Sciatic nerve (tissue), 2 donors: ENCODE measurements at regions not wholly inside any gene's neighbourhood (a gene's known extent, or its start where the extent isn't known, plus 50 kb on each side); places are given as distances from the start of the nearest gene placed in this dataset.
"Not testable (repeated sequence)": the region's sequence is repeated elsewhere in the genome, so short reads cannot be mapped to it uniquely, and the experiment has no call there.

Source experiments
- ATAC-seq: fragments of 200-7000 bp; cut with Tn5 transposase; one replicate; pipeline ENCODE4 v1.9.1; 2020; ENCODE audit warnings: mild to moderate bottlenecking, moderate library complexity
- DNase-seq: peaks from one replicate; pipeline ENCODE4 v3.0.0-alpha.2; 2020; ENCODE audit warnings: low spot score
- intact Hi-C: fragments of 100-400 bp; cut with DNase I; formaldehyde crosslinking; loops from one replicate; pipeline ENCODE4 v1.14.2; 2022
- donor health status: DM: no; HTN: no; CAD: no.
- donor health status: DM: no; HTN: no; CAD: no.

DNA sequence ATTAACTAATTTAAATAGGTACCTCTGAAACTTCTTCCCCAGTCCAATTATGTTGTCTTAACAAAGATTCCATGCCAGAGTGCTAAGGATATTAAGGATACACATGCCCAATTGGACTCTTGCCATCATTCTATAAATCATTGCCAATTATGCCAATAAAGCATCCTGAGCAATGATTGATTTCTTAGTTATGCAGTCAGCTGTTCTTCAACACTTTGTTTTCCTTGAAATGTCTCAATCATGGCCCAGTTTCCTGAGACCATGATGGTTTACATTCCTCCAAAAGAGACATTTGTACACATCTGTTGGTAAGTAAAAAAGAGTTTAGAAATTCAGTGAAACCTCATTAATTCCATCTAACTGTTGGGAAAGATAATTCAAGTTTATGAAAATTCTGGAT lies 180.4 kb upstream of the PKN2 start:
- intact Hi-C loops: no loop called here
- DNase-seq: no peak

GRCh38 chr1:88504601-88505000 lies 179.5 kb upstream of the PKN2 start:
- intact Hi-C loops: no loop called here

More for the DNA sequence above, 180.4 kb upstream of the PKN2 start:
- no peak for ATAC-seq

DNA sequence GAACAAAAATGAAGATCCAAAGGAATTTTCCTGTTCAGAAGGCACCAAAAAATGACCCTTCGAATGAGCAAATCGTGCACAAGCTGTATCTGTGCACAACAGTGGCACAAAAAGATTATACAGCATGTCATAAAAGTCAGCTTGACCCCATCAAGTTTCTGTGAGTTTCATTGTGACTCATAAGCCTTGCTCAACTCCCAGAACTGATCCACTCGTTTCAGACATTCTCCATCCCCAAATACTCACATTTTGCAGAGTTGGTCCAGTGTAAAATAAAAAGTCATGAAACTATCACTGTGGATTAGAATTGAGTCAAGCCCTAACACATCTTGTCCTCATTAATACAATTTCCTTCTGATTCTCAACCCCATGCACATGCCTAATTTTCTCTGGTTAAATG lies 174.7 kb upstream of the PKN2 start:
- ATAC-seq (no peak), DNase-seq (no peak)
- intact Hi-C loops: no loop called here

More at GRCh38 chr1:88504601-88505000, 179.5 kb upstream of the PKN2 start:
- ATAC-seq (no peak), DNase-seq (no peak)

- intact Hi-C loops: no loop called here
- DNase-seq (no peak), ATAC-seq (no peak)
Observed at GRCh38 chr1:88514544-88515060, 169.5 kb upstream of the PKN2 start.

GRCh38 chr1:88517499-88517898 lies 166.6 kb upstream of the PKN2 start:
- DNase-seq, ATAC-seq, intact Hi-C loops: not testable (repeated sequence)

GRCh38 chr1:88519156-88519555 lies 164.9 kb upstream of the PKN2 start:
- intact Hi-C loops: no loop called here
- peak; percentile 91 for ATAC-seq
- DNase-seq: no peak

- no peak for DNase-seq
- ATAC-seq: no peak
- intact Hi-C loops: no loop called here
Observed at GRCh38 chr1:88523854-88524528, 160.1 kb upstream of the PKN2 start.

GRCh38 chr1:88526456-88526855 lies 157.6 kb upstream of the PKN2 start:
- intact Hi-C loops: no loop called here
- no peak for ATAC-seq
- DNase-seq: no peak

- intact Hi-C loops: no loop called here
- DNase-seq (no peak), ATAC-seq (no peak)
Observed at GRCh38 chr1:88528792-88529191, 155.3 kb upstream of the PKN2 start.

GRCh38 chr1:88529581-88529980 lies 154.5 kb upstream of the PKN2 start:
- no peak for ATAC-seq
- DNase-seq: no peak
- intact Hi-C loops: no loop called here

DNA sequence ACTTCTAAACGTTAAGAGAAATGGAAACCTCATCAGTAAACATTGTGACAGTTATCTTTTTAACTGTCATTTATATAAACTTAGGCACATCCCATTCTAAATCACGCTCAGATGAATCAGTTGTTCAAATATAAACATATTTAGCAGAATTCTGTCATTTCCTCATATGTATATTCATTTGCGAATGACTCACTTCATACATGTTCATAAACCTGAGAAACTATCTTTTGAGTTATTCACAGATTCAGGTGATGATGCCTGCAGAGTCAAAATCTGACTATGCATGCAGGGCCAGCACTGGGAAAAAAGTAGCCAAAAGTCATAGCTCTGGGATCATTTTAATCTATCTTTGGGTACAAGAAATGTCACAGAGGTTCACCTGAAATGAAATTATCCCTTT lies 153.8 kb upstream of the PKN2 start:
- ATAC-seq (no peak), DNase-seq (no peak)
- intact Hi-C loops: no loop called here

DNA sequence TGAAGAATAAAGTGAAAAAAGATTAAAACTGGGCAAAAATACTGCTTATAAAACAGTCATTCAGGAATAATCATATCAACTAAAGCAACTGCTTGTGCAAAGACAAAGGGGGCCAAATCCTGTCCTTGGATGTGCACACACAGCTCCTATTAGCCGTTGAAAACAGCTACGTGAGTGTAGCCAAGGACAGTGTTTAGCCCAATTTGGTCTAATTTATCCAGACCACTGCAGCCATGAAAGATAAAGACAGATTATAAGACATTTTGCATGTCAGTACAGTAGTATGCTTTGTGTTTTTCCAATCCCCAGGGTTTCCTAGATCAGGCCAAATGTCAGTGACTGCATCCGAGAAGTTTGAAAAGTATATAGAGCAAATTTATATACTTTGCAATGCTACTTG lies 146.3 kb upstream of the PKN2 start:
- no peak for DNase-seq
- intact Hi-C loops: no loop called here
- ATAC-seq: no peak

DNA sequence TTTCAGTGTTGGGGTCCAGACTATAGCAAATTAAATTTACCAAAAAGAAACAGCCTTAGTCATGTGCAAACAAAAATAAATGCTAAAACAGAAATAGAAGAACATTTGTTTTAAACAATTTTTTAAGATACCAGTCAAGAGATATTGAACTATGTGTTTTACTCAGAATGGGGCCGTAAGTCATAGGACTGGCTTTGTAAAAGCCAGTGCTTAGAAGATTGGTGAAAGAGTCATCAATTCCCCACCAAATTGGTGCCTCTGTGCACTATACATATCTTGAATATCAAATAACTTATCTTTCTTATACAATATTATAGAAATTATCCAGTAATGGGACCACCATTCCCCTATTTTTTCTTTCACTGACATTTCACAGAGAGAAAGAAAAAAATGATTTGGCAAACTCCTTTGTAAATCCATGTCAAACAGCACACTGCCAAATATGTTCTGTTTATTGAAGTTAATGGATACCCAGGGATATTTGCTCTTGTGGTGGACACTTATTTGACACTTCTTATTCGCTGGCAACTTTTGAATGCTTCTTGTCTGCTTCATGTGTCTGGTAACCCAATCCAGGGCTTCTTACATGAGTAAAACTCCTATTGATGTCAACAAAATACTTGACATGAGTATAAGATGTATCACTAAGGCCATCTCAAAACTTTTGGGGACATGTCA lies 145.7 kb upstream of the PKN2 start:
- intact Hi-C loops: no loop called here
- ATAC-seq (no peak), DNase-seq (no peak)

DNA sequence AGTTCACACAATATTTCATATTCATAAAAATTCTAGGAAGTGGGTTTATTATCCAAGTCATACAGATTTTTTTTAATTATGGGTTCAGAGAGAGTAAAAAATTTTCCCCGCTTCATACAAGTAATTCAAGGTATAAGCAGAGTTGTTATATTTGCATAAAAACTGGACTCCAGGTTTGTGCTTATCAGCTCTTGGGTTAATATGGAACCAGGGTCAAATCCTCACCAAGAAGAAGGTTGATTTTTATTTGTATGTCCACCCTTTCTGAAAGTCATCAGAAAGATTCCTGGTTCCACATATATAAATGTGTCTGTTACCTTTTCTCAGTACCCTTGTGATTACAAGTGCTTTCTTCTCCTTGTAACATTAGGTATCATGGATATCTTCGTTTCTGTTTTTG lies 143.8 kb upstream of the PKN2 start:
- DNase-seq (no peak), ATAC-seq (no peak)
- intact Hi-C loops: no loop called here

- intact Hi-C loops: no loop called here
- ATAC-seq (no peak), DNase-seq (no peak)
Observed at GRCh38 chr1:88541596-88541995, 142.5 kb upstream of the PKN2 start.

DNA sequence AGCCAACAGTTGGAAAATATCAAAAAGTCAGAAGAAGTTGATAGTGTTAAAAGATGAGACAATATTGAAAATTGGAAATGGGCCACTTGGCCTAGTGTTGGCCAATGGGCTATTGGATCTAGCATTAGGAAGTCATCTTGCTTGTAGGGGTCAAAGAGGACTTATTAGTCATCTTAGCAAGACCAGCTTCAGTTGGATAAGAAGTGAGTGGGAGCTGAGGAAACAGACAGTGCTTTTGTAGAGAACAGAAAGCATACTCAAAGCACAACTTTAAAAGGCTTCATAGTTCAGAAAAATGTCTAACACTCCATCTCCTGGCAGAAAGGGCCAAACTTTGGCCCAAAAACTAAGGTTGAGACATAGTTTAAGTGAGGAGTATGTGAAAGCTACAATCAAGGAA lies 139.9 kb upstream of the PKN2 start:
- DNase-seq (no peak), ATAC-seq (no peak)
- intact Hi-C loops: no loop called here

DNA sequence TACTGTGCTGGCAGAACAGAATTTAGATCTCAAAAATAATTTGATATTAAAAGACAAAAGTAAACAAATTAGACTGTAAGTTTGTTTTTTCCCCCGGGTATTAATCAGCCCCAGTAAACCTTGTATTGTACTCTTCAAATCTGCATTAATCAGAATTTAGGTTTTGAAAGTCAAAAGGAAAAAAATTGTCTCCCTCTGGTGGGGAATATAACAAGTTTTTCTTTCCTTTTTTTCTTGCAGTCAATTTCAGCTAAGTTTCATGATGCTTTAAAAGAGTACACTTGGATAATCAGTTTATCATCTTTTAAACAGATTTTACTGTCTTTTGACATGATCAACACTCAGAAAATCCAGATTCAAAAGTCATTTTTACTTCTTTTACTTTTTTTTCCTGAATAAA lies 134.5 kb upstream of the PKN2 start:
- intact Hi-C loops: no loop called here
- DNase-seq (no peak), ATAC-seq (no peak)

GRCh38 chr1:88552226-88552625 lies 131.8 kb upstream of the PKN2 start:
- intact Hi-C loops: no loop called here
- ATAC-seq (no peak), DNase-seq (no peak)

GRCh38 chr1:88557014-88557413 lies 127.1 kb upstream of the PKN2 start:
- no peak for DNase-seq
- no peak for ATAC-seq
- intact Hi-C loops: no loop called here

- no peak for ATAC-seq
- intact Hi-C loops: no loop called here
- no peak for DNase-seq
Observed at GRCh38 chr1:88560621-88561020, 123.5 kb upstream of the PKN2 start.

DNA sequence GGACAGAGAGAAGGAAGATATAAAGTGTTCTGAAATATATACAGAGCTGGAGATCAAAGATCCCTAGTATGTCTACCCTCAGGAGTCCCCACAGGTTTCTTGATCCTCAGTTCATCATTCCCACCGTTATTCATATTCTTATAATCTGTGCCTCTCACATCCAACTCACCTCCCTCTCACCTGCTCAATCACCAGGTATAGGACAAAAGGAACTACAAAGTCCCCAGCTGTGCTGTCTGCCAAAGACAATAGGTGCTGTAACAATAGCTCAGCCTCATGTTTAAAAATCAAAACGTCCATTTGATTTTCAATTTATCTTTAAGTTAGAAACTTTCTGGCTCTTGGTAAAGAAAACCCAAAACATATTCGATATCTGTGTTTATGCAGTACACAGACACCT lies 121.1 kb upstream of the PKN2 start:
- DNase-seq (no peak), ATAC-seq (no peak)
- intact Hi-C loops: no loop called here
